ENCODE measurements at regions not wholly inside any gene's neighbourhood (a gene's known extent, or its start where the extent isn't known, plus 50 kb on each side); places are given as distances from the start of the nearest gene placed in this dataset.

DNA sequence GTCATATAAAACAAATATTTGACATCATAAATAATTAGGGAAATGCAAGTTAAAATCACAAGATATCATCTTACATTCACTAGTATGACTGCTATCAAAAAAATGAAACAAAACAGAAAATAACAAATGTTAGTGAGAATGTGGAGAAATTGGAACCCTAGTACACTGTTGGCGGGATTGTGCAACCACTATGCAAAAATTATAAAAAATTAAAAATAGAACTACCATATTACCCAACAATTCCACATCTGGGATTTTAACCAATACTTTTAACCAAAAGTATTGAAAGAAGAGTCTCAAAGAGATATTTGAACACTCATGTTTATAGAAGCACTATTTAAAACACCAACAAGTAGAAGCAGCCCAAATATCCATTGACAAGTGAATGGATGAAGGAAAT, 797.2 kb upstream of the ADAMTS5 start:
- Histone ChIP-seq H3K27me3 (no peaks in the 10 kb centered on the region), H3K4me1 (no peaks in the 10 kb centered on the region), H3K9me3 (no peaks in the 10 kb centered on the region), H3K27ac (no peak overlapping the region), H3K36me3 (no peaks in the 10 kb centered on the region), H3K4me3 (no peak overlapping the region)
- TF ChIP-seq CTCF (IDR thresholded peaks at IDR 0.05) (no peak), POLR2A (IDR thresholded peaks at IDR 0.05) (no peak)
- intact Hi-C loops (cut with DNase I; ENCODE audit: low total_unique reads), result no loop called here
- DNase-seq, result no peak

DNA sequence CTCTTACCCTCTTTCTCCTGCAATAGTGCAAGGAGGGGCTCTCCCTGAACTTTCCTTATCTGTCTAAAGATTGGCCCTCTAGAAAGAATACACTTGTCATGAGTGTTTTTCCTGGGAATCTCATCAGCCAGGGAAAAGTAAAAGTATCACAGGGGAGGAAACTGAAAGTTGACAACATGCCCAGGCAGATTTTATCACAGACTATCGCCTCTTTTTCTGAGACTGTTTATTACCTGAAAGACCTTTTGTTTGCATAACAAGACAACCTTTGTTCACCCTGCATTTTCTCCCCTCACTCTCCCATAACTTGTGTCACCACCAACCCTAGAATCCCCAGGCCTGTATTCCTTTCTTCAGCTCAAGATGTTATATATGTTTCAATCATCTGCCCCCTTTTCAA, 794.7 kb upstream of the ADAMTS5 start:
- Histone ChIP-seq H3K36me3 (no peaks in the 10 kb centered on the region), H3K27me3 (no peaks in the 10 kb centered on the region), H3K4me3 (no peak overlapping the region), H3K4me1 (no peaks in the 10 kb centered on the region), H3K27ac (peak overlapping the region; percentile 52 to 57), H3K9me3 (no peaks in the 10 kb centered on the region)
- DNase-seq, result no peak
- intact Hi-C loops (cut with DNase I; ENCODE audit: low total_unique reads), result no loop called here
- TF ChIP-seq POLR2A (IDR thresholded peaks at IDR 0.05) (no peak), CTCF (IDR thresholded peaks at IDR 0.05) (no peak)

- Histone ChIP-seq H3K4me3 (no peak overlapping the region), H3K9me3 (no peaks in the 10 kb centered on the region), H3K27me3 (no peaks in the 10 kb centered on the region), H3K4me1 (no peaks in the 10 kb centered on the region), H3K27ac (no peak overlapping the region), H3K36me3 (no peaks in the 10 kb centered on the region)
- TF ChIP-seq POLR2A (IDR thresholded peaks at IDR 0.05) (no peak), CTCF (IDR thresholded peaks at IDR 0.05) (no peak)
- intact Hi-C loops (cut with DNase I; ENCODE audit: low total_unique reads), result no loop called here
- DNase-seq, result no peak
These were observed 792.9 kb upstream of the ADAMTS5 start for GRCh38 chr21:27759820-27760219.

DNA sequence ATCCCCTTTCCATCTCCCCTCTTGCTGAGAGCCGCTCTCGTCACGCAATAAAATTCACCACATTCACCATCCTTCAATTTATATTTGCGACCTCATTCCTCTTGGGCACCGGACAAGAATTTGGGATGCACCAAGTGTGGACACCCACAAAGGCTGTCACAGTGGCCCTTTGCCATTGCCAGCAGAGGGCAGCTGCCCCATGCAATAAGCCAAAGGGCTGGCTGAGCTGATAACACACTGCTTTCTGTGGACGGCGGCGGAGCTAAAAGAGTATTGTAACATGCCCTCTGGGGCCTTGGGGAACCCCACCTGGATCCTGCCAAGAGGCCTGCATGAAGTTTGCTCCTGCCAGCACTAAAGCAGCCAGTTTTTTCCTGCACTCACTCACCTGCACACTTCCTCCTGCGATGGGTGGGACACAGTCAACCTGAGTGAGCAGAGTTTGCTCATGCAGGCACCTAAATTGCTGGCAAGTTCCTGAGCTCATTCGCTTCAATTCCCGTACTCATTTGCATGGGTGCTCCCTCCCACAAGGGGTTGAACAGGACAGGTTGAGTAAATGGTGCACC, 792.3 kb upstream of the ADAMTS5 start:
- Histone ChIP-seq H3K27me3 (no peaks in the 10 kb centered on the region), H3K36me3 (no peaks in the 10 kb centered on the region), H3K4me3 (no peak overlapping the region), H3K9me3 (no peaks in the 10 kb centered on the region), H3K4me1 (no peaks in the 10 kb centered on the region), H3K27ac (no peak overlapping the region)
- intact Hi-C loops (cut with DNase I; ENCODE audit: low total_unique reads), result no loop called here
- DNase-seq, result no peak
- TF ChIP-seq POLR2A (IDR thresholded peaks at IDR 0.05) (no peak), CTCF (IDR thresholded peaks at IDR 0.05) (no peak)

DNA sequence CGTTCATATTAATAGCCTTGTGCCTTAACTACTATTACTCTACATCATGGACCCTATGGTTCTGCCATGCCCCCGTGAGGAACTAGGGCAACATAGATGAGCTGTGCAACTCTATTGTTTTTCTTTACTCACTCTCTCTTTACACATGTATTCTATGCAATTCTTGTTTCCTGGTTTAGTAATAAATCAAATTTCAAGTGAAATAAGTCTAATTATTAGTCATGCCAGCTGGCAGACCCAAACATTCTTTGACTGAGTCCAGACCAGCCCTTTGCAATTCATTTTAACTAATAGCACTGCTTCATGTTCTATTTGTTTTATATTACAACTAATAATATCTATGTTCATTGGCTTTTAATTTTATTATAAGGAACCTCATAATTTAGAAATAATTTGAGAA, 789.3 kb upstream of the ADAMTS5 start:
- TF ChIP-seq POLR2A (IDR thresholded peaks at IDR 0.05) (no peak), CTCF (IDR thresholded peaks at IDR 0.05) (no peak)
- intact Hi-C loops (cut with DNase I; ENCODE audit: low total_unique reads), result no loop called here
- no peaks in the 10 kb centered on the region for H3K9me3 ChIP-seq

More for the DNA sequence above, 789.3 kb upstream of the ADAMTS5 start:
- Histone ChIP-seq H3K27me3 (no peaks in the 10 kb centered on the region), H3K4me1 (no peaks in the 10 kb centered on the region), H3K27ac (no peak overlapping the region), H3K36me3 (no peaks in the 10 kb centered on the region), H3K4me3 (no peak overlapping the region)
- no peak for DNase-seq

Measured in uterus (tissue), 3 donors.